K562 (cell line): ENCODE measurements at regions not wholly inside any gene's neighbourhood (a gene's known extent, or its start where the extent isn't known, plus 50 kb on each side); places are given as distances from the start of the nearest gene placed in this dataset.

Source experiments
- ATAC-seq: fragments of 200-7000 bp; cut with Tn5 transposase; 3 replicates; pipeline ENCODE4 v1.9.1; 2020; ENCODE audit warnings: moderate library complexity
- BruUV-seq: library from RNA; stranded (reverse); fragments of 400-500 nt; replicated peaks from 2 replicates; lab custom pipeline; 2021; lab: Mats Ljungman, UMichigan
- CTCF ChIA-PET: fragments of 300-600 bp; formaldehyde crosslinking; extraction: SDS; loops from one replicate; lab custom pipeline; 2021; ENCODE audit warnings: low intra/inter-chr PET ratio; lab: Yijun Ruan, JAX
- POLR2A ChIA-PET: fragments of 300-600, 350-650 bp; sonication (Branson Sonifier 250); formaldehyde crosslinking; extraction: SDS; loops from one replicate; lab custom pipeline; 2021; ENCODE audit warnings: antibody characterized with exemption, inconsistent platforms; lab: Yijun Ruan, JAX
- DNase-seq, 4 experiments: peaks; one replicate each; pipeline versions ENCODE4 v3.0.0 to v3.0.0-alpha.2; 2011 to 2018; ENCODE audit warnings: low spot score in 3 of 4, mixed read lengths in 3 of 4; ENCODE audit errors: extremely low read depth in 1 of 4
- FAIRE-seq: peaks from 2 replicates; lab custom pipeline; 2011; peaks lifted over from hg19 to GRCh38; lab: Jason Lieb, UNC
- H2AFZ ChIP-seq: 2 replicates; pipeline ENCODE4 v1.6.0; 2011; ENCODE audit warnings: low read depth, low read length, control low read depth, inconsistent platforms
- H3K27ac ChIP-seq: fragments of 200-600 bp; 3 replicates; pipeline ENCODE4 v1.8.0; 2011; ENCODE audit warnings: low read depth, mild to moderate bottlenecking, control low read depth, inconsistent platforms, low read length, moderate library complexity, mixed read lengths; ENCODE audit errors: extremely low read depth
- H3K27me3 ChIP-seq, 2 experiments: fragments of 300-600 bp in 1 of 2; 2 replicates in 1 of 2; 3 replicates in 1 of 2; pipeline versions ENCODE4 v1.6.0 to v1.8.0; 2011; ENCODE audit warnings: inconsistent platforms in 2 of 2, low read length in 2 of 2, mild to moderate bottlenecking in 1 of 2, mixed read lengths in 1 of 2, moderate library complexity in 1 of 2; ENCODE audit not compliant: control insufficient read depth in 2 of 2, insufficient read depth in 2 of 2
- H3K36me3 ChIP-seq: fragments of 300-600 bp; 3 replicates; pipeline ENCODE4 v1.8.0; 2011; ENCODE audit warnings: mild to moderate bottlenecking, low read length, inconsistent platforms; ENCODE audit not compliant: control insufficient read depth, insufficient read depth
- H3K4me1 ChIP-seq, 2 experiments: fragments of 200-600 bp in 1 of 2; replicated peaks in 1 of 2; 2 replicates in 1 of 2; 3 replicates in 1 of 2; pipeline versions ENCODE4 v1.5.1 to v1.8.0; 2011; ENCODE audit warnings: inconsistent platforms in 2 of 2, low read length in 2 of 2, mild to moderate bottlenecking in 1 of 2, mixed read lengths in 1 of 2, moderate library complexity in 1 of 2; ENCODE audit not compliant: control insufficient read depth in 2 of 2, insufficient read depth in 2 of 2
- H3K4me2 ChIP-seq: 2 replicates; pipeline ENCODE4 v1.6.1; 2011; ENCODE audit warnings: low read length, control low read depth, inconsistent platforms, mixed read lengths; ENCODE audit not compliant: insufficient read depth
- H3K4me3 ChIP-seq: fragments of 200-600 bp; sonication (generic), shearing (Covaris generic); 2 replicates; pipeline ENCODE4 v1.5.1; 2016; ENCODE audit warnings: control low read depth, inconsistent platforms
- H3K79me2 ChIP-seq: fragments of 200-600 bp; 3 replicates; pipeline ENCODE4 v1.8.0; 2011; ENCODE audit warnings: low read length, inconsistent platforms; ENCODE audit not compliant: control insufficient read depth, insufficient read depth
- H3K9ac ChIP-seq, 2 experiments: 2 replicates each; pipeline versions ENCODE4 v1.6.0 to v1.6.1; 2011; ENCODE audit warnings: low read depth in 2 of 2, low read length in 2 of 2, control low read depth in 1 of 2, inconsistent platforms in 1 of 2, mild to moderate bottlenecking in 1 of 2, mixed read lengths in 1 of 2; ENCODE audit not compliant: insufficient read depth in 1 of 2
- H3K9me1 ChIP-seq: one replicate; pipeline ENCODE4 v1.6.0; 2011; ENCODE audit warnings: inconsistent platforms, mild to moderate bottlenecking, low read length, moderate library complexity; ENCODE audit not compliant: control insufficient read depth, insufficient read depth
- H3K9me3 ChIP-seq: replicated peaks from 2 replicates; pipeline ENCODE4 v1.5.1; 2011; ENCODE audit warnings: low read depth, low read length, inconsistent platforms; ENCODE audit not compliant: control insufficient read depth, insufficient read depth
- H4K20me1 ChIP-seq: replicated peaks from 2 replicates; pipeline ENCODE4 v1.6.1; 2011; ENCODE audit warnings: low read length, inconsistent platforms, mixed read lengths; ENCODE audit not compliant: control insufficient read depth, insufficient read depth
- ARID1B ChIP-seq: fragments of 450-650 bp; IDR thresholded peaks from 2 replicates; pipeline ENCODE4 v1.6.1; 2016; ENCODE audit warnings: antibody characterized with exemption, mild to moderate bottlenecking, inconsistent platforms
- ETV5 ChIP-seq: sonication (generic); formaldehyde crosslinking; IDR thresholded peaks from 2 replicates; pipeline ENCODE4 v1.4.0; 2020; ENCODE audit warnings: low read depth, mild to moderate bottlenecking, missing genetic modification reagents
- FOXA3 ChIP-seq, 2 experiments: fragments of 450-650 bp in 1 of 2; sonication (generic) in 1 of 2; formaldehyde crosslinking; IDR thresholded peaks in 1 of 2; conservative IDR thresholded peaks in 1 of 2; 2 replicates each; pipeline versions ENCODE4 v1.4.0 to v1.8.0; 2020 to 2022; ENCODE audit warnings: mild to moderate bottlenecking in 2 of 2, missing genetic modification reagents in 1 of 2
- JUND ChIP-seq, 2 experiments: IDR thresholded peaks; 2 replicates in 1 of 2; 3 replicates in 1 of 2; pipeline ENCODE4 v1.6.1; 2011; ENCODE audit warnings: borderline replicate concordance in 2 of 2, low read depth in 2 of 2, low read length in 2 of 2, improper control_type of control experiment in 1 of 2, missing biosample characterization in 1 of 2, missing genetic modification characterization in 1 of 2, missing genetic modification reagents in 1 of 2
- MAFG ChIP-seq: fragments of 450-650 bp; conservative IDR thresholded peaks from 2 replicates; pipeline ENCODE4 v1.6.1; 2016; ENCODE audit warnings: missing genetic modification characterization, missing compliant biosample characterization
- MTA2 ChIP-seq: fragments of 450-650 bp; IDR thresholded peaks from 2 replicates; pipeline ENCODE4 v1.6.1; 2016; ENCODE audit warnings: low read depth
- NCOA1 ChIP-seq: fragments of 450-650 bp; IDR thresholded peaks from 2 replicates; pipeline ENCODE4 v1.6.1; 2016; ENCODE audit warnings: low read depth
- POLR2AphosphoS5 ChIP-seq: IDR thresholded peaks from 2 replicates; pipeline ENCODE4 v1.6.1; 2011; ENCODE audit warnings: mild to moderate bottlenecking, low read depth, low read length, moderate library complexity; ENCODE audit not compliant: control insufficient read depth, insufficient read depth
- PURB ChIP-seq: sonication (generic); formaldehyde crosslinking; IDR thresholded peaks from 2 replicates; pipeline ENCODE4 v1.9.0; 2021; ENCODE audit warnings: low read depth, mild to moderate bottlenecking, missing genetic modification reagents
- RCOR1 ChIP-seq, 2 experiments: IDR thresholded peaks; 2 replicates each; pipeline ENCODE4 v1.6.1; 2012; ENCODE audit warnings: low read depth in 2 of 2, low read length in 2 of 2, borderline replicate concordance in 1 of 2, improper control_type of control experiment in 1 of 2
- SMARCA4 ChIP-seq: fragments of 450-650 bp; IDR thresholded peaks from 2 replicates; pipeline ENCODE4 v1.6.1; 2016
- TBL1XR1 ChIP-seq, 2 experiments: IDR thresholded peaks; 2 replicates each; pipeline ENCODE4 v1.6.1; 2012; ENCODE audit warnings: improper control_type of control experiment in 2 of 2, low read length in 2 of 2, mild to moderate bottlenecking in 1 of 2
- TEAD1 ChIP-seq, 2 experiments: fragments of 450-650 bp in 1 of 2; sonication (generic) in 1 of 2; formaldehyde crosslinking; IDR thresholded peaks; 2 replicates each; pipeline versions ENCODE4 v1.4.0 to v1.8.0; 2020 to 2022; ENCODE audit warnings: mild to moderate bottlenecking in 2 of 2, missing genetic modification reagents in 1 of 2
- TRIM24 ChIP-seq, 2 experiments: fragments of 450-650 bp; IDR thresholded peaks; 2 replicates each; pipeline ENCODE4 v1.6.1; 2016
- U2AF1 ChIP-seq: fragments of 200-400 bp; formaldehyde crosslinking; optimal IDR thresholded peaks from 2 replicates; pipeline ENCODE3; 2017; ENCODE audit warnings: mild to moderate bottlenecking, low read depth, low read length, moderate library complexity
- ZBED1 ChIP-seq: IDR thresholded peaks from 2 replicates; pipeline ENCODE4 v1.6.1; 2014
- ZNF23 ChIP-seq: fragments of 250-450 bp; sonication (Bioruptor Pico); IDR thresholded peaks from 2 replicates; pipeline ENCODE4 v1.4.0; 2020; ENCODE audit warnings: mild to moderate bottlenecking
- ZNF316 ChIP-seq: fragments of 450-650 bp; IDR thresholded peaks from 2 replicates; pipeline ENCODE4 v1.6.1; 2016
- ZNF431 ChIP-seq: sonication (generic); formaldehyde crosslinking; IDR thresholded peaks from 2 replicates; pipeline ENCODE4 v1.8.0; 2022; ENCODE audit warnings: mild to moderate bottlenecking, missing genetic modification reagents
- WGBS: fragments of 100-300 bp; shearing (Covaris generic); methylation state at CpG from one replicate; pipeline ENCODE4 v1.1.6; 2016; ENCODE audit warnings: low coverage, mixed read lengths; ENCODE audit not compliant: insufficient coverage; ENCODE audit errors: missing lambda C conversion rate; 5-methylcytosine and 5-hydroxymethylcytosine counted together
- in situ Hi-C: fragments of 300-500 bp; cut with MboI; formaldehyde crosslinking; loops from 4 replicates; pipeline ENCODE4 v1.15.0; 2018; ENCODE audit warnings: inconsistent platforms, mixed read lengths
- intact Hi-C: fragments of 100-400 bp; cut with micrococcal nuclease; formaldehyde crosslinking; loops from 2 replicates; pipeline ENCODE4 v1.14.2; 2022
- TF ChIP-seq, protein P1 (sequence below), 3 experiments: fragments of 200-800 bp in 1 of 3; fragments of 250-450 bp in 1 of 3; fragments of 450-650 bp in 1 of 3; sonication (Bioruptor Pico) in 1 of 3; sonication (Bioruptor generic) in 1 of 3; formaldehyde crosslinking in 1 of 3; IDR thresholded peaks; 2 replicates each; pipeline versions ENCODE4 v1.6.1 to v1.8.0; 2016 to 2022; ENCODE audit warnings: mild to moderate bottlenecking in 2 of 3, missing genetic modification characterization in 2 of 3, missing compliant biosample characterization in 1 of 3, moderate library complexity in 1 of 3

DNA sequence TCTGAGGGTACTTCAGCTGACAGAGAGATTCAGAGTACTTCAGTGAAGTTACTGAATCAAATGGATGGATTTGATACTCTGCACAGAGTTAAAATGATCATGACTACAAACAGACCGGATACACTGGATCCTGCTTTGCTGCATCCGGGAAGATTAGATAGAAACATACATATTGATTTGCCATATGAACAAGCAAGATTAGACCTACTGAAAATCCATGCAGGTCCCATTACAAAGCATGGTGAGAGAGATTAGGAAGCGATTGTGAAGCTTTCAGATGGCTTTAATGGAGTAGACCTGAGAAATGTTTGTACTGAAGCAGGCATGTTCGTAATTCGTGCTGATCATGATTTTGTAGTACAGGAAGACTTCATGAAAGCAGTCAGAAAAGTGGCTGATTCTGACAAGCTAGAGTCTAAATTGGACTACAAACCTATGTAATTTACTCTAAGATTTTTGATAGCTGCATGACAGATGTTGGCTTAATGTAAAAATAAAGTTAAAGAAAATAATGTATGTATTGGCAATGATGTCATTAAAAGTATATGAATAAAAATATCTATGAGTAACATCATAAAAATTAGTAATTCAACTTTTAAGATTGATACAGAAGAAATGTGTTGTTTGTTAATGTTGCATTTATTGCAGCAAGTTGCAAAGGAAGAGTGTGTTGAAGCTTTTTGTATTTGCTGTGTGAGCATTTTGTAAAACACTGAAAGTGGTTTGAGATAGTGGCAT lies 136.1 kb upstream of the RAP1B start:
- intact Hi-C loops: no loop called here
- Histone ChIP-seq H3K36me3 (no peaks in the 10 kb centered on the region), H3K4me1 (no peaks in the 10 kb centered on the region), H3K79me2 (no peaks in the 10 kb centered on the region), H3K9me3 (no peaks in the 10 kb centered on the region; the same call in 1 of the 2 replicates), H3K4me2 (no peak overlapping the region), H3K9me1 (no peaks in the 10 kb centered on the region), H4K20me1 (no peaks in the 10 kb centered on the region), H2AFZ (no peak overlapping the region), H3K9ac (no peak overlapping the region), H3K4me3 (no peak overlapping the region), H3K27me3 (no peaks in the 10 kb centered on the region), H3K27ac (no peak overlapping the region)
- POLR2A ChIA-PET: no interaction called here
- 0% methylated on average over 5 of the region's 5 CpGs for WGBS
- peak; percentile 35 for FAIRE-seq
- peak in 2 of 4 experiments; percentile 31 to 64 for DNase-seq
- in situ Hi-C loops: no loop called here
- CTCF ChIA-PET: no interaction called here
- peak; percentile 53; the same call in 2 of the 3 replicates for ATAC-seq
- no TSS peak for BruUV-seq
- no peak for TF ChIP-seq PURB (CRISPR knock-in tag)
- 0 out of 2 replicates have a peak, but pooled peaks have one; percentile 5 for TF ChIP-seq JUND (IDR thresholded peaks at IDR 0.05; ENCODE audit: borderline replicate concordance, low read depth, low read length)
- TF ChIP-seq JUND (tag; IDR thresholded peaks at IDR 0.05; ENCODE audit: borderline replicate concordance, low read depth, low read length): no peak; the same call in 2 of the 3 replicates
- no peak for TF ChIP-seq U2AF1
- TF ChIP-seq MAFG (tag): no peak
- peak; percentile 88 for TF ChIP-seq ARID1B
- TF ChIP-seq POLR2AphosphoS5: 0 out of 2 replicates have a peak, but pooled peaks have one; percentile 40
- TF ChIP-seq, protein P1, sequence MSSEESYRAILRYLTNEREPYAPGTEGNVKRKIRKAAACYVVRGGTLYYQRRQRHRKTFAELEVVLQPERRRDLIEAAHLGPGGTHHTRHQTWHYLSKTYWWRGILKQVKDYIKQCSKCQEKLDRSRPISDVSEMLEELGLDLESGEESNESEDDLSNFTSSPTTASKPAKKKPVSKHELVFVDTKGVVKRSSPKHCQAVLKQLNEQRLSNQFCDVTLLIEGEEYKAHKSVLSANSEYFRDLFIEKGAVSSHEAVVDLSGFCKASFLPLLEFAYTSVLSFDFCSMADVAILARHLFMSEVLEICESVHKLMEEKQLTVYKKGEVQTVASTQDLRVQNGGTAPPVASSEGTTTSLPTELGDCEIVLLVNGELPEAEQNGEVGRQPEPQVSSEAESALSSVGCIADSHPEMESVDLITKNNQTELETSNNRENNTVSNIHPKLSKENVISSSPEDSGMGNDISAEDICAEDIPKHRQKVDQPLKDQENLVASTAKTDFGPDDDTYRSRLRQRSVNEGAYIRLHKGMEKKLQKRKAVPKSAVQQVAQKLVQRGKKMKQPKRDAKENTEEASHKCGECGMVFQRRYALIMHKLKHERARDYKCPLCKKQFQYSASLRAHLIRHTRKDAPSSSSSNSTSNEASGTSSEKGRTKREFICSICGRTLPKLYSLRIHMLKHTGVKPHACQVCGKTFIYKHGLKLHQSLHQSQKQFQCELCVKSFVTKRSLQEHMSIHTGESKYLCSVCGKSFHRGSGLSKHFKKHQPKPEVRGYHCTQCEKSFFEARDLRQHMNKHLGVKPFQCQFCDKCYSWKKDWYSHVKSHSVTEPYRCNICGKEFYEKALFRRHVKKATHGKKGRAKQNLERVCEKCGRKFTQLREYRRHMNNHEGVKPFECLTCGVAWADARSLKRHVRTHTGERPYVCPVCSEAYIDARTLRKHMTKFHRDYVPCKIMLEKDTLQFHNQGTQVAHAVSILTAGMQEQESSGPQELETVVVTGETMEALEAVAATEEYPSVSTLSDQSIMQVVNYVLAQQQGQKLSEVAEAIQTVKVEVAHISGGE (CRISPR knock-in tag; IDR thresholded peaks at IDR 0.05): peak in 1 of 3 experiments; percentile 45; a peak in 1 of 6 replicates
- peak; percentile 55; the same call in 1 of the 2 replicates for TF ChIP-seq SMARCA4
- TF ChIP-seq MTA2: peak; percentile 65
- TF ChIP-seq TBL1XR1 (IDR thresholded peaks at IDR 0.05; ENCODE audit: low read length in 2 of 2): peak in 1 of 2 experiments; percentile 51; a peak in 1 of 4 replicates
- peak; percentile 76 to 94; a peak in 3 of 4 replicates for TF ChIP-seq FOXA3 (CRISPR knock-in tag; conservative IDR thresholded peaks at IDR 0.05 in 1 of 2, IDR thresholded peaks at IDR 0.05 in 1 of 2)
- TF ChIP-seq ZNF316: peak; percentile 53
- TF ChIP-seq RCOR1 (IDR thresholded peaks at IDR 0.05; ENCODE audit: borderline replicate concordance in 1 of 2, low read depth in 2 of 2, low read length in 2 of 2): peak in 1 of 2 experiments; percentile 96; a peak in 2 of 4 replicates
- no peak for TF ChIP-seq ZNF23 (CRISPR knock-in tag)
- TF ChIP-seq ZBED1: no peak
- peak; percentile 49 to 75; a peak in 3 of 4 replicates for TF ChIP-seq TRIM24 (IDR thresholded peaks at IDR 0.05)
- TF ChIP-seq ZNF431: no peak
- TF ChIP-seq ETV5 (CRISPR knock-in tag): peak; percentile 83; the same call in 1 of the 2 replicates
- 0 out of 4 replicates have a peak, but pooled peaks of 1 of the 2 experiments have one; percentile 14 for TF ChIP-seq TEAD1 (CRISPR knock-in tag; IDR thresholded peaks at IDR 0.05)
- no peak for TF ChIP-seq NCOA1
